Activated CD8-positive, alpha-beta memory T cell treated with anti-CD3 and anti-CD28 coated beads for 36 hours (primary cell): ENCODE measurements at regions not wholly inside any gene's neighbourhood (a gene's known extent, or its start where the extent isn't known, plus 50 kb on each side); places are given as distances from the start of the nearest gene placed in this dataset.

Experiments used
- CTCF ChIA-PET: fragments of 350-600 bp; sonication (Branson Sonifier 250); formaldehyde crosslinking; loops from one replicate; lab custom pipeline; 2021; ENCODE audit warnings: antibody characterized with exemption; lab: Charles Lee
- POLR2A ChIA-PET: fragments of 350-600 bp; sonication (Branson Sonifier 250); formaldehyde crosslinking; loops from one replicate; lab custom pipeline; 2021; ENCODE audit warnings: antibody characterized with exemption; lab: Charles Lee

DNA sequence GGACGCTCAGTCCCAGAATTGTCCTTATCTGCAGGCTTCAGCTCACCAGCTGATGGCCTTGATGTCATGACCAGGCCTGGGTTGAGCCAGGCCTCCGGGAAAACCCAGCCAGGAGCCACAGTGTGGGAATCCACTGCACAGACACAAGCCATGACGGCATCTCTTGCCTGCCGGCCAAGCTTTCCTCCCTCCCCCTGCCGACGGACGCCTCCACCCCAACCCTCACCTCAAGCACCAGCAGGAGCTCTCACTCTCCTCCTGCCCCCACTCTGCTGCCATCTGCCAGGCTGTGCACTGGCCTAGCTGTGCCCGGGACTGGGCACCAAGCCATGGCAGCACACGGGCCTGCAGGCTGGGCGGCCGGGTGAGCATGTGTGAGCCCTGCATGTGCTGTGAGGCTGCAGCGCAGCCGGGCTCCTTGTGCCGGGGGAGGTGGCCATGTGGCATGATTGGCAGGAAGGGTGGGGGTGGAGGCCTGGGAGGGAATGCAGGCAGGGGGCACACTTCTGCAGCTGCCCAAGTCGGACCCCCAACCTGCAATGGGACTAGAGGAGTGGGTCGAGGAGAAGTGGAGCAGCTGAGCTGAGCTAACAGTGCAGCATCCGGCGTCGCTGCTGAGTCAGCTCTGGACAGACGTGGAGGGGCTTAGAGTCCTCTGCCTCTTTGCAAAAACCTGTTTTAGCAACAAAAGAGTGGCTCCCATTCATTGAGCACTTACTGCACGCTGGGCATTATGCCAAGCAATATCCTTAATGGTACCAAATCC lies 268.5 kb downstream of the CBLN1 start:
- CTCF ChIA-PET: no interaction called here
- POLR2A ChIA-PET: no interaction called here

- ChIA-PET POLR2A (no interaction called here), CTCF (no interaction called here)
These were observed 269.7 kb downstream of the CBLN1 start for GRCh38 chr16:49011901-49012300.

GRCh38 chr16:49010879-49011278 lies 270.8 kb downstream of the CBLN1 start:
- CTCF ChIA-PET: no interaction called here
- POLR2A ChIA-PET: no interaction called here

DNA sequence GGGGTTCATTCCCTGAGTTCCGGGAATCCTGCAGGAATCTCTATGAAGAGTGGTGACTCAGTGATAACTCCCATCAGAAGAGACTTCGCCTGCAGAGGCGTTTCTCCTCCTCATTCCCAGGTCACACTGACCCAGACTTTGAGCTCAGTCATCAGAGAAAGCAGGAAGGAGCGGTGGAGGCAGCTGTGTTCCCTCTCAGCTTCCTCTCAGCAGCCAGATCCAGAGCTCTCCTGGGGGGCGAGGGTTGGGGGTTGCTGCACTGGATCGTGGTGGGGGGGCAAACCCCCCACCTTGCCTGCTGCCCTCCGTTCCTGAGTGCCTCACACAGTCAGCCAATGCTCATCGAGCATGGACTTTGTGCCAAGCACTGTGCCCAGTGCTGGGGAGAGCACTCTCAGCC lies 271.2 kb downstream of the CBLN1 start:
- CTCF ChIA-PET: no interaction called here
- POLR2A ChIA-PET: no interaction called here

- ChIA-PET POLR2A (no interaction called here), CTCF (no interaction called here)
These were observed 272.4 kb downstream of the CBLN1 start for GRCh38 chr16:49009204-49009603.

GRCh38 chr16:49003992-49004391 lies 277.6 kb downstream of the CBLN1 start:
- ChIA-PET CTCF (no interaction called here), POLR2A (no interaction called here)

DNA sequence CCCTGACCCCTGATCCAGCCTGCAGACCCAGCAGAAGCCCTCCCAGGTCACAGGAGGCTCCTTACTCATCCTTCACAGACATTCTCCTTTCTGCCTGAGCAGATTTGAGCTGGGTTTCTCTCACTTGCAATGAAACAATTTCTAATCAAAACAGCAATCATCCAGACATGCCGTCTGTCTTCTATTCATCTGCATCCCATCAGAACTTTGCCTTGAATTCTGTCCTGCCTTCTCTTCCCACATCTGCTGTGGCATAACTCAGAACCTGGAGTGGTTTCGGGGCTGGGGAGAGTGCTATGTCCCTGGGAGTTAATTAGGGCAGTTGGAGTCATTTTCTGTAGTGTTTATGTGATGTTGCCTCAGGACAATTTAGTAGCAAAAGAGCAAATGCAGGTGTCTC lies 278.6 kb downstream of the CBLN1 start:
- POLR2A ChIA-PET: no interaction called here

DNA sequence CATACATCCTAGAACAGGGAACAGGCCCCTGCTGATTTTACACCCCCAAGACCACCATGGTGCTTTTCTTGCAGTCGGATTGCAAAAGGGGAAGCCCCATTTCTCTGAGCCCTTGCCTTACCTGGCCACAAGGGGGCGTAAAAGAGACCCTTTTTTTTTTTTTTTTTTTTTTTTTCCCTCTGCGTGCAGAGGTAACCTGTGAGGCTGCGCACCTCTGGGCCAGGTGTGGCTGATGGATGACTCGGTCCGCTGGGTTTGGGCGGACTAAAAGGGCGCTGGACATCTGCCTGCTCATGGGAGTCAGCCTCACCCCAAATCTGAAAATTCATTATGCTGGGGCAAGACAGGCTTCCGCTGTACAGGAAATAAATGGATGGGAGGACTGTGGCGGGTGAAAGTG lies 281.0 kb downstream of the CBLN1 start:
- CTCF ChIA-PET: no interaction called here
- POLR2A ChIA-PET: no interaction called here

More for the DNA sequence above, 278.6 kb downstream of the CBLN1 start:
- CTCF ChIA-PET: no interaction called here

DNA sequence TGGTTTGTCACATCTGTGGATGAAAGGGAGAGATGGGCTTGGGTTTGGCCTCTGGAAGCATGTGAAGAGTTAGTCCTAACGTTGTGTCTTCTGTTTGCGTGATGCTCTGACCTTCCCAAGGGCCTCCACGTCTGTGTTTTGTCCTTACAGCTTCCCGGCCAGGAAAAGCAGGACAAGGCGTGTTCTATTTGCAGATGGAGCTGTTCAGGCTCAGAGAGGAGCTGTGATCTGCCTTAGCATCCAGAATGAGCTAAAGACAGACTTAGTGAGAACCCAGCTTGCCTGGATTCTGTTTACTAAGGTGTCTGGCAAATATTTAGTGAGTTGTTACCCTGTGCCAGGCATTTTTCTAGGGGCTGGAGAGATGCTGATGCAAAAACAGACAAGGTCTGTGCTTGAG lies 282.1 kb downstream of the CBLN1 start:
- ChIA-PET CTCF (no interaction called here), POLR2A (no interaction called here)

DNA sequence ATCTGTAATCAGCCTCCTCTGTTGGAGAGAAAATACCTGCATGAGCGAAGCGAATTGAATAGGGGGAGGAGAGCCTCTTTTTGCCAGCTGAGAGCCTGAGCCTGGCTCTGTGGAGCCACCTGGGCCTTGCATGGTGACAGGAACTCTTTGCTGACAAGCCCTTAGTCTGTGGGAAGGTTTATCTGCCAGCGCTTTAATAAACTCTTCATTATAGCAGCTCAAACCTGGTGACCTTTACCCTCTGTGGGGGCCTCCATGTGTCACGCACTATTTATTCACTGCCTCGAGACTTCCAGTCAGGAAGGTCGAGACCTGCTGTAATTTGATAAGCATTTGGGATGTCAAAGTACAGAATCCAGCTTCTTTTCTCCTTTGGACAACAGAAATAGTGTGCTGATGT lies 282.6 kb downstream of the CBLN1 start:
- CTCF ChIA-PET: no interaction called here
- POLR2A ChIA-PET: no interaction called here

DNA sequence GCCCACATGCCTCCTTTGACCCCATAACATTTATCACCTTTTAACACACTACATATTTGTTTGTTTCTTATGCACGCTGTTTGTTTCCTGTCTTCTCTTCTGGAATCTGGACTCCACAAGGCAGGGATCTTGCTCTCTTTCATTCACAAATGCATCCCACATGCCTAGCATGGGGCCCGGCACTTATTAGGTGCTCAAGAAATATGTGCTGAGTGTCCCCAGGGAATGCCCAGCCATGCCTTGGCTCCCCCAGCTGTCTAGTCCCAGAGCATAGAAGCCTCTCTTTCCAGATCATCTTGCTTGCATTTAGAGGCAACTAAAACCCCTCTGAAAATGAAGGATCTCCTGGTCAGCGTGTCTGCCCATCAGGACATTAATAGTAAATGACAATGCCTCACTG lies 283.7 kb downstream of the CBLN1 start:
- POLR2A ChIA-PET: no interaction called here
- CTCF ChIA-PET: no interaction called here

- CTCF ChIA-PET: no interaction called here
- POLR2A ChIA-PET: no interaction called here
These were observed 284.5 kb downstream of the CBLN1 start for GRCh38 chr16:48997081-48997615.

GRCh38 chr16:48978501-48978900 lies 303.1 kb downstream of the CBLN1 start:
- ChIA-PET POLR2A (no interaction called here), CTCF (no interaction called here)

DNA sequence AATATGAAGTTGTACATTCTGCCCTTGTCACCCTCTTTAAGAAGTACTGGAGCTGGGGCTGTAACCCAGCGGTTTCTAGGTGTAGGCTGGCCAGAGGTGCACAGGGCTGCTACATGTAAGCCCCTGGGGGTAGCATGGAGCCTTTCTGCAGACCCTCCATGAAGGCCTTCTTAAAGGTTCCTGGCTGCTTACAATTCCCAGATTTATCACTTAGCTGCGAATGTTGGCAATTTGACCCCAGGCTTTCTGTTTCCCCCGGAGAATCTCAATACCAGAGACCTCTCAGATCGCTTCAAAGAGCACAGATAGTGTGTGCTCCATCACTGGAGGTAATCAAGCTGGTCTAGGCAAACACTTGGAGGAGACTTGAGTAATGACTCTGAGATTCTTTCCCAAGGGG lies 309.4 kb downstream of the CBLN1 start:
- ChIA-PET CTCF (no interaction called here), POLR2A (no interaction called here)

GRCh38 chr16:48971571-48972077 lies 310.0 kb downstream of the CBLN1 start:
- CTCF ChIA-PET: no interaction called here
- POLR2A ChIA-PET: no interaction called here

DNA sequence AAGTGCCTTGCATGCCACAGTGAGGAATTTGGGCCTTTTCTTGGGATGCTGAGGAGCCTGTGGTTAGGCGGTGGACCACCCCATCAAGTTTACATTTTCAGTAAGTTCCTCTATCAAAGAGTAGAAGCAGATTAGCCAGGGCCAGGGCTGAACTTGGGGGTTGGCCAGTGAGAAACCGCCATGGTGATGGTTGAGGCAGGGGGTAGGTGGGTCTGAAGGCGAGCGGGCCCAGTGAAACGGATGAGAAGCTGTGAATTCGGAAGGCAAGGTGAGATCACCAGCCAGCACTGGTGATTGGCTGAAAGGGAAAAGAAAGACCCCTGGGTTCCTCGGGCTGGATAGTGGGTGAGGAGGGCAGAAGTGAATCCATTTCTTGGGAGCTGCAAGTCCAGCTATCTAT lies 311.4 kb downstream of the CBLN1 start:
- POLR2A ChIA-PET: no interaction called here
- CTCF ChIA-PET: no interaction called here

GRCh38 chr16:48969611-48970010 lies 312.0 kb downstream of the CBLN1 start:
- CTCF ChIA-PET: no interaction called here
- POLR2A ChIA-PET: no interaction called here

DNA sequence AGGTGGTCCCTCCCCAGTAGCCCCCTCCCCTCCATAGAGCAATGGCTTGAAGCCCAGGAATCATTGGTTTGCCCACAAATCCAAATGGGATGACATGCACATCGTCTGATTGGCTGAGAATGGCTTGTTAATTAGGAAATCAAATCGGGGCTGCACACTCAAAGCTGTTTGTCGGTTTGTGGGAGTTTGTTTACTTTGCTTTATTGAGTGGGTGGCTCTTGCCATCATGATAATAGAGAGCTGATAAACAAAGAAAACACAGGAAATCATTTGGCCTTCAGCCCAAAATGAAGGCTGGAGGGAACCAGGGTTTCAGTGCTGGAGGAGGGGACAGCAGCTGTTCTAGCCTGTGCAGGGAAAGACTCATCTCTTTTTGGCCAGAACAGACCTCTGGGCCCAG lies 316.3 kb downstream of the CBLN1 start:
- POLR2A ChIA-PET: no interaction called here
- CTCF ChIA-PET: no interaction called here

- POLR2A ChIA-PET: no interaction called here
These were observed 317.6 kb downstream of the CBLN1 start for GRCh38 chr16:48963901-48964615.

GRCh38 chr16:48963306-48963705 lies 318.3 kb downstream of the CBLN1 start:
- ChIA-PET CTCF (no interaction called here), POLR2A (no interaction called here)

More at GRCh38 chr16:48963901-48964615, 317.6 kb downstream of the CBLN1 start:
- CTCF ChIA-PET: no interaction called here

GRCh38 chr16:48961546-48961945 lies 320.1 kb downstream of the CBLN1 start:
- CTCF ChIA-PET: no interaction called here
- POLR2A ChIA-PET: no interaction called here
